ENCODE measurements at regions not wholly inside any gene's neighbourhood (a gene's known extent, or its start where the extent isn't known, plus 50 kb on each side); places are given as distances from the start of the nearest gene placed in this dataset.

- H3K9me3 Mint-ChIP-seq, result no peaks in the 10 kb centered on the region
- H3K27ac Mint-ChIP-seq, result no peak overlapping the region
- H3K27me3 Mint-ChIP-seq, result no peaks in the 10 kb centered on the region
- H3K4me1 Mint-ChIP-seq, result no peaks in the 10 kb centered on the region
- H3K36me3 Mint-ChIP-seq, result peaks cover 11% of the 10 kb centered on the region
- no peak overlapping the region for H3K4me3 Mint-ChIP-seq
- DNase-seq, result no peak
Measured at GRCh38 chr7:46004965-46005364, 83.9 kb upstream of the IGFBP3 start.

GRCh38 chr7:46003896-46004875, 83.1 kb upstream of the IGFBP3 start:
- Mint-ChIP-seq H3K4me3 (no peak overlapping the region), H3K27ac (peak overlapping the region; percentile 6), H3K36me3 (peaks cover 12% of the 10 kb centered on the region), H3K27me3 (no peaks in the 10 kb centered on the region), H3K9me3 (peaks cover 2% of the 10 kb centered on the region), H3K4me1 (no peaks in the 10 kb centered on the region)
- no peak for DNase-seq

GRCh38 chr7:46003161-46003560, 82.1 kb upstream of the IGFBP3 start:
- peaks cover 14% of the 10 kb centered on the region for H3K36me3 Mint-ChIP-seq
- no peaks in the 10 kb centered on the region for H3K4me1 Mint-ChIP-seq
- H3K27me3 Mint-ChIP-seq, result no peaks in the 10 kb centered on the region
- no peak overlapping the region for H3K27ac Mint-ChIP-seq
- H3K9me3 Mint-ChIP-seq, result peaks cover 7% of the 10 kb centered on the region
- DNase-seq, result no peak
- H3K4me3 Mint-ChIP-seq, result no peak overlapping the region

GRCh38 chr7:46000513-46000912, 79.4 kb upstream of the IGFBP3 start:
- Mint-ChIP-seq H3K27me3 (no peaks in the 10 kb centered on the region), H3K27ac (no peak overlapping the region), H3K4me1 (no peaks in the 10 kb centered on the region), H3K4me3 (no peak overlapping the region), H3K36me3 (peaks cover 24% of the 10 kb centered on the region), H3K9me3 (peaks cover 23% of the 10 kb centered on the region)
- no peak for DNase-seq

GRCh38 chr7:45999541-45999940, 78.5 kb upstream of the IGFBP3 start:
- peaks cover 25% of the 10 kb centered on the region for H3K9me3 Mint-ChIP-seq
- H3K27ac Mint-ChIP-seq, result no peak overlapping the region
- H3K27me3 Mint-ChIP-seq, result no peaks in the 10 kb centered on the region
- DNase-seq, result no peak
- peaks cover 29% of the 10 kb centered on the region for H3K36me3 Mint-ChIP-seq
- H3K4me1 Mint-ChIP-seq, result no peaks in the 10 kb centered on the region
- no peak overlapping the region for H3K4me3 Mint-ChIP-seq

- Mint-ChIP-seq H3K4me3 (no peak overlapping the region), H3K9me3 (peaks cover 27% of the 10 kb centered on the region), H3K36me3 (peaks cover 34% of the 10 kb centered on the region), H3K27me3 (no peaks in the 10 kb centered on the region), H3K27ac (no peak overlapping the region), H3K4me1 (no peaks in the 10 kb centered on the region)
- DNase-seq, result no peak
Measured at GRCh38 chr7:45998506-45998905, 77.4 kb upstream of the IGFBP3 start.

GRCh38 chr7:45993621-45994020, 72.5 kb upstream of the IGFBP3 start:
- Mint-ChIP-seq H3K27me3 (no peaks in the 10 kb centered on the region), H3K27ac (no peak overlapping the region), H3K36me3 (peaks cover 49% of the 10 kb centered on the region), H3K4me1 (no peaks in the 10 kb centered on the region), H3K9me3 (peaks cover 28% of the 10 kb centered on the region), H3K4me3 (no peak overlapping the region)
- no peak for DNase-seq

GRCh38 chr7:45992826-45993225, 71.8 kb upstream of the IGFBP3 start:
- Mint-ChIP-seq H3K36me3 (peaks cover 47% of the 10 kb centered on the region), H3K4me3 (no peak overlapping the region)
- no peak for DNase-seq

GRCh38 chr7:45990276-45990675, 69.2 kb upstream of the IGFBP3 start:
- H3K4me1 Mint-ChIP-seq, result no peaks in the 10 kb centered on the region

More at GRCh38 chr7:45992826-45993225, 71.8 kb upstream of the IGFBP3 start:
- H3K27ac Mint-ChIP-seq, result no peak overlapping the region
- H3K4me1 Mint-ChIP-seq, result no peaks in the 10 kb centered on the region
- H3K9me3 Mint-ChIP-seq, result peaks cover 23% of the 10 kb centered on the region
- no peaks in the 10 kb centered on the region for H3K27me3 Mint-ChIP-seq

GRCh38 chr7:45988405-45989057, 67.5 kb upstream of the IGFBP3 start:
- DNase-seq, result no peak
- Mint-ChIP-seq H3K9me3 (peaks cover 4% of the 10 kb centered on the region), H3K4me1 (no peaks in the 10 kb centered on the region), H3K36me3 (peaks cover 28% of the 10 kb centered on the region), H3K27ac (no peak overlapping the region), H3K27me3 (no peaks in the 10 kb centered on the region), H3K4me3 (no peak overlapping the region)

More at GRCh38 chr7:45990276-45990675, 69.2 kb upstream of the IGFBP3 start:
- Mint-ChIP-seq H3K4me3 (no peak overlapping the region), H3K9me3 (peaks cover 6% of the 10 kb centered on the region), H3K27ac (no peak overlapping the region), H3K27me3 (no peaks in the 10 kb centered on the region), H3K36me3 (peaks cover 41% of the 10 kb centered on the region)
- no peak for DNase-seq

- Mint-ChIP-seq H3K9me3 (peaks cover 3% of the 10 kb centered on the region), H3K4me3 (no peak overlapping the region), H3K4me1 (no peaks in the 10 kb centered on the region), H3K27me3 (no peaks in the 10 kb centered on the region), H3K27ac (no peak overlapping the region), H3K36me3 (peaks cover 23% of the 10 kb centered on the region)
- DNase-seq, result no peak
Measured at GRCh38 chr7:45987521-45988290, 66.6 kb upstream of the IGFBP3 start.

GRCh38 chr7:45986355-45987298, 65.6 kb upstream of the IGFBP3 start:
- DNase-seq, result no peak
- peaks cover 1% of the 10 kb centered on the region for H3K9me3 Mint-ChIP-seq
- H3K4me3 Mint-ChIP-seq, result no peak overlapping the region
- no peaks in the 10 kb centered on the region for H3K27me3 Mint-ChIP-seq
- H3K27ac Mint-ChIP-seq, result no peak overlapping the region
- no peaks in the 10 kb centered on the region for H3K4me1 Mint-ChIP-seq
- H3K36me3 Mint-ChIP-seq, result peaks cover 16% of the 10 kb centered on the region

- Mint-ChIP-seq H3K4me3 (no peak overlapping the region), H3K27ac (no peak overlapping the region), H3K27me3 (no peaks in the 10 kb centered on the region), H3K4me1 (no peaks in the 10 kb centered on the region), H3K9me3 (no peaks in the 10 kb centered on the region), H3K36me3 (peaks cover 12% of the 10 kb centered on the region)
- no peak for DNase-seq
Measured at GRCh38 chr7:45985902-45986301, 64.8 kb upstream of the IGFBP3 start.
